ENCODE measurements at regions not wholly inside any gene's neighbourhood (a gene's known extent, or its start where the extent isn't known, plus 50 kb on each side); places are given as distances from the start of the nearest gene placed in this dataset.

DNA sequence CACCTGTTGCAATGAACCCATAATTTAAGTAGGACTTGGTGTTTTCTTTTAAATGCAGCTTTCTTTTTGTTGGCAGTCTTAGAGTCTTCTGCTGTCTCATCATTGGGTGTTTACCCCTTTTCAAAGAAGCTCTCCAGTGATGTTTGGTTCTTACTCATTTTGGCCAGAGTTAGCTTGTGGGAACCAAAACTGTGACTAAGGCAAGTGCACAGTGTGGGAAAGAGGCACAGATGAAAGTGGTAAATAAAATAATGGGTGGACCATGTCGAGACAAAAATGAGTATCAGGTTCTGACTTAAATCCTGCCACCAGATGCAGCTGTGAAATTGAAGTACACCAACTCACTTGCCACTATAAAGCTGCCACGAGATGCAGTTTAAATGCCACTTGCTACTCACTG is 615.4 kb upstream of the MIS18BP1 start:
- H3K4me2 ChIP-seq (ENCODE audit: insufficient read depth in 1 of 2, low read depth in 2 of 2, low read length in 2 of 2): no peak overlapping the region
- H3K27ac ChIP-seq (ENCODE audit: low read depth, low read length): no peak overlapping the region
- no peak overlapping the region for H2BK20ac ChIP-seq (ENCODE audit: low read length)
- H3K23me2 ChIP-seq (ENCODE audit: low read depth, low read length): no peaks in the 10 kb centered on the region
- no peaks in the 10 kb centered on the region for H3K79me1 ChIP-seq (ENCODE audit: low read depth, low read length)
- no peaks in the 10 kb centered on the region for H3K79me2 ChIP-seq (ENCODE audit: control insufficient read depth in 1 of 2, insufficient read depth in 2 of 2, low read length in 2 of 2)
- H4K5ac ChIP-seq (ENCODE audit: insufficient read length, low read depth, low read length): no peak overlapping the region
- no peak overlapping the region for H4K91ac ChIP-seq (replicated peaks; ENCODE audit: insufficient read length, low read length)
- no peaks in the 10 kb centered on the region for H3K27me3 ChIP-seq (replicated peaks in 1 of 4; ENCODE audit: control insufficient read depth in 3 of 4, extremely low read depth in 1 of 4, insufficient read depth in 3 of 4, low read length in 3 of 4)
- 81% methylated on average over 2 of the region's 2 CpGs; no CpG with 5 or more reads in 1 of the 2 experiments for WGBS, 2 experiments (ENCODE audit: extremely low coverage in 1 of 2, insufficient coverage in 1 of 2, insufficient read length in 1 of 2, insufficient replicate concordance in 2 of 2, low coverage in 1 of 2, low lambda C conversion rate in 2 of 2, missing lambda C conversion rate in 1 of 2)
- H3K18ac ChIP-seq (ENCODE audit: extremely low read depth, low read length): no peak overlapping the region
- H2BK12ac ChIP-seq (ENCODE audit: low read depth, low read length): no peak overlapping the region
- no peak overlapping the region for H2BK15ac ChIP-seq (ENCODE audit: low read length)
- peaks cover 10 to 16% of the 10 kb centered on the region in 2 experiments for H3K9me3 ChIP-seq (ENCODE audit: insufficient read depth in 2 of 2, low read depth in 1 of 2, low read length in 1 of 2)
- FAIRE-seq (no peak), DNase-seq (ENCODE audit: low read depth in 1 of 2, low spot score in 2 of 2) (no peak)
- H3K23ac ChIP-seq (ENCODE audit: insufficient read length): no peak overlapping the region
- no peak overlapping the region for H2AFZ ChIP-seq (ENCODE audit: low read length)
- H3K4me1 ChIP-seq (replicated peaks in 1 of 4; ENCODE audit: control insufficient read depth in 3 of 4, insufficient read depth in 4 of 4, low read length in 3 of 4): no peaks in the 10 kb centered on the region
- H3K14ac ChIP-seq (ENCODE audit: insufficient read length): no peak overlapping the region
- H3K9ac ChIP-seq (replicated peaks in 1 of 4; ENCODE audit: extremely low read depth in 1 of 4, low read depth in 3 of 4, low read length in 3 of 4): no peak overlapping the region
- H3K56ac ChIP-seq (replicated peaks; ENCODE audit: insufficient read length, low read depth, low read length): no peak overlapping the region
- no peak overlapping the region for H2AK5ac ChIP-seq (ENCODE audit: low read depth, low read length)
- H3K4me3 ChIP-seq (ENCODE audit: extremely low read depth in 1 of 4, insufficient read depth in 2 of 4, low read depth in 3 of 4, low read length in 4 of 4): no peak overlapping the region
- H3K36me3 ChIP-seq (ENCODE audit: control insufficient read depth in 2 of 4, insufficient read depth in 4 of 4, low read length in 3 of 4): no peaks in the 10 kb centered on the region; a peak in 1 of 8 replicates
- no peaks in the 10 kb centered on the region for H4K20me1 ChIP-seq (replicated peaks in 1 of 2; ENCODE audit: control insufficient read depth in 1 of 2, insufficient read depth in 2 of 2, low read length in 2 of 2)
- H3K4ac ChIP-seq (replicated peaks; ENCODE audit: insufficient read length, low read depth, low read length): no peak overlapping the region
- no peak overlapping the region for H2BK5ac ChIP-seq (ENCODE audit: low read depth, low read length)
- no peak overlapping the region for H4K8ac ChIP-seq (ENCODE audit: extremely low read depth, insufficient read depth, low read length)
- POLR2A ChIA-PET (ENCODE audit: partially characterized antibody): no interaction called here
- CTCF ChIA-PET (ENCODE audit: partially characterized antibody): interaction anchor here (0.7 to 2.2 kb wide), 3 partner anchors 16 to 28 kb away, joined by 3 to 5 read pairs (median 5); no protein-coding TSS in a partner anchor
- no peak overlapping the region for H2BK120ac ChIP-seq (replicated peaks; ENCODE audit: low read depth, low read length)
- TF ChIP-seq CEBPB (IDR thresholded peaks at IDR 0.05; ENCODE audit: low read depth, low read length) (no peak), SP2 (IDR thresholded peaks at IDR 0.05; ENCODE audit: low read length) (no peak), JUND (IDR thresholded peaks at IDR 0.05; ENCODE audit: low read length) (no peak), ZNF274 (IDR thresholded peaks at IDR 0.05; ENCODE audit: borderline replicate concordance, extremely low read depth, low read length) (no peak), BACH1 (IDR thresholded peaks at IDR 0.05; ENCODE audit: low read length) (no peak)

Measured in H1 (cell line).